Brain microvascular endothelial cell (primary cell): ENCODE measurements at regions not wholly inside any gene's neighbourhood (a gene's known extent, or its start where the extent isn't known, plus 50 kb on each side); places are given as distances from the start of the nearest gene placed in this dataset.

Source experiments
- DNase-seq: peaks from one replicate; pipeline ENCODE4 v3.0.0-alpha.2; 2020
- H3K27ac ChIP-seq: fragments of 250-450 bp; sonication (Bioruptor Pico); 2 replicates; pipeline ENCODE4 v1.5.1; 2020; ENCODE audit warnings: mild to moderate bottlenecking, moderate library complexity
- H3K27me3 ChIP-seq: fragments of 250-450 bp; sonication (Bioruptor Pico); replicated peaks from 2 replicates; pipeline ENCODE4 v1.5.1; 2020; ENCODE audit warnings: mild to moderate bottlenecking
- H3K36me3 ChIP-seq: fragments of 250-450 bp; sonication (Bioruptor Pico); replicated peaks from 2 replicates; pipeline ENCODE4 v1.5.1; 2020; ENCODE audit warnings: mild to moderate bottlenecking
- H3K4me3 ChIP-seq: 2 replicates; pipeline ENCODE4 v1.5.1; 2011; ENCODE audit warnings: low read depth, mild to moderate bottlenecking, control low read depth, low read length, moderate library complexity
- in situ Hi-C: cut with HindIII; loops from 2 replicates; pipeline ENCODE4 v1.10.0; 2017; ENCODE audit warnings: low sequenced_read_pairs, low pct_ligation_motif_present
- TF ChIP-seq, protein P1 (sequence below): IDR thresholded peaks from 2 replicates; pipeline ENCODE4 v1.5.1; 2011; ENCODE audit warnings: low read depth, mild to moderate bottlenecking, moderate library complexity, low read length, control low read depth, inconsistent platforms; ENCODE audit errors: missing control alignments

GRCh38 chr11:134513585-134514120 lies 101.6 kb upstream of the B3GAT1 start:
- H3K36me3 ChIP-seq = no peaks in the 10 kb centered on the region
- H3K27me3 ChIP-seq = no peaks in the 10 kb centered on the region
- no peak for DNase-seq
- TF ChIP-seq, protein P1, sequence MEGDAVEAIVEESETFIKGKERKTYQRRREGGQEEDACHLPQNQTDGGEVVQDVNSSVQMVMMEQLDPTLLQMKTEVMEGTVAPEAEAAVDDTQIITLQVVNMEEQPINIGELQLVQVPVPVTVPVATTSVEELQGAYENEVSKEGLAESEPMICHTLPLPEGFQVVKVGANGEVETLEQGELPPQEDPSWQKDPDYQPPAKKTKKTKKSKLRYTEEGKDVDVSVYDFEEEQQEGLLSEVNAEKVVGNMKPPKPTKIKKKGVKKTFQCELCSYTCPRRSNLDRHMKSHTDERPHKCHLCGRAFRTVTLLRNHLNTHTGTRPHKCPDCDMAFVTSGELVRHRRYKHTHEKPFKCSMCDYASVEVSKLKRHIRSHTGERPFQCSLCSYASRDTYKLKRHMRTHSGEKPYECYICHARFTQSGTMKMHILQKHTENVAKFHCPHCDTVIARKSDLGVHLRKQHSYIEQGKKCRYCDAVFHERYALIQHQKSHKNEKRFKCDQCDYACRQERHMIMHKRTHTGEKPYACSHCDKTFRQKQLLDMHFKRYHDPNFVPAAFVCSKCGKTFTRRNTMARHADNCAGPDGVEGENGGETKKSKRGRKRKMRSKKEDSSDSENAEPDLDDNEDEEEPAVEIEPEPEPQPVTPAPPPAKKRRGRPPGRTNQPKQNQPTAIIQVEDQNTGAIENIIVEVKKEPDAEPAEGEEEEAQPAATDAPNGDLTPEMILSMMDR = no peak
- in situ Hi-C loops = no loop called here
- no peak overlapping the region for H3K27ac ChIP-seq
- no peak overlapping the region for H3K4me3 ChIP-seq

- in situ Hi-C loops = no loop called here
- Histone ChIP-seq H3K27ac (no peak overlapping the region), H3K27me3 (no peaks in the 10 kb centered on the region), H3K4me3 (no peak overlapping the region), H3K36me3 (no peaks in the 10 kb centered on the region)
- TF ChIP-seq, protein P1 = no peak
- DNase-seq = no peak
Measured at GRCh38 chr11:134512571-134513538, 100.8 kb upstream of the B3GAT1 start.

GRCh38 chr11:134512061-134512460 lies 100.0 kb upstream of the B3GAT1 start:
- Histone ChIP-seq H3K27me3 (no peaks in the 10 kb centered on the region), H3K4me3 (no peak overlapping the region), H3K36me3 (no peaks in the 10 kb centered on the region), H3K27ac (no peak overlapping the region)
- DNase-seq = no peak
- in situ Hi-C loops = no loop called here
- TF ChIP-seq, protein P1 = no peak

GRCh38 chr11:134511255-134511654 lies 99.2 kb upstream of the B3GAT1 start:
- no peak overlapping the region for H3K4me3 ChIP-seq
- H3K36me3 ChIP-seq = no peaks in the 10 kb centered on the region
- H3K27me3 ChIP-seq = no peaks in the 10 kb centered on the region
- no peak overlapping the region for H3K27ac ChIP-seq
- TF ChIP-seq, protein P1 = no peak
- no peak for DNase-seq
- in situ Hi-C loops = no loop called here

DNA sequence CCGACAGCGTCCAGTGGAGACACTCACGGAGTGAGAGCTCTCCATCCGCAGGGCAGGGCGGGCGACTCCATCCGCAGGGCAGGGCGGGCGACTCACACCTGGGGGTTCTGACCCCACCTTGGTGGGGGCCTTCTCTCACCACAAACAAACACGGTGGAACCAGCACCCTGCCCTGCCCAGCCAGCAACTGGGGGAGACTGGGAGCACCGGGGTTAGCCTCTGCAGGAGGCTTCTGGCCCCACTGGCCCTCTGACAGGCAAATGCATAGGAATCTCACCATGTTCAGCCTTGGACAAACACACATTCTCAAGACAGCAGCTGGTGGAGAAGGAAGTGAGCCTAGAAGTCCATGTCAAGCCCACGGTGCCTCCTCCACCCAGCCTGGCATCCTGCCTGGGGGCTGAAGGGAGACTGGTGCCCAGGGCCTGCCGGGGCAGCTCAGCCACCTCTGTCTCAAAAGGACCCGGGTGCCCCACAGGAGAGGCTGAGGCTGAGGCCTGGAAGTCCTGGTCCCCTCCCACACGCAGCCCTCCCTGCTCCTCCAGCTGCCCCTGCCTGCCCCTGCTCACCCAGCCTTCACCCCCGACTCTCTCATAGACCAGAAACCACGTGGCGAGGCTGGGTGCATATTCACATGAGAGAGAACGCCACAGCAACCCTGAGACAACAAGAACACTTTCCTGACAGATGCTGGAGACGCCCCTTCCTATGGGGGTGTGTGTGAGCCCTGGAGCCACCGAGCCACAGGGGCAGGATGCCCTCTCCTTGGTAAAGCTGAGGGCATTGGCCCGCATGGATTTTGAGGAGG lies 98.4 kb upstream of the B3GAT1 start:
- in situ Hi-C loops = no loop called here
- TF ChIP-seq, protein P1 = no peak
- H3K27me3 ChIP-seq = no peaks in the 10 kb centered on the region
- no peaks in the 10 kb centered on the region for H3K36me3 ChIP-seq
- no peak overlapping the region for H3K4me3 ChIP-seq
- no peak overlapping the region for H3K27ac ChIP-seq
- no peak for DNase-seq
